ENCODE measurements at regions not wholly inside any gene's neighbourhood (a gene's known extent, or its start where the extent isn't known, plus 50 kb on each side); places are given as distances from the start of the nearest gene placed in this dataset.
"Not testable (repeated sequence)": the region's sequence is repeated elsewhere in the genome, so short reads cannot be mapped to it uniquely, and the experiment has no call there.

DNA sequence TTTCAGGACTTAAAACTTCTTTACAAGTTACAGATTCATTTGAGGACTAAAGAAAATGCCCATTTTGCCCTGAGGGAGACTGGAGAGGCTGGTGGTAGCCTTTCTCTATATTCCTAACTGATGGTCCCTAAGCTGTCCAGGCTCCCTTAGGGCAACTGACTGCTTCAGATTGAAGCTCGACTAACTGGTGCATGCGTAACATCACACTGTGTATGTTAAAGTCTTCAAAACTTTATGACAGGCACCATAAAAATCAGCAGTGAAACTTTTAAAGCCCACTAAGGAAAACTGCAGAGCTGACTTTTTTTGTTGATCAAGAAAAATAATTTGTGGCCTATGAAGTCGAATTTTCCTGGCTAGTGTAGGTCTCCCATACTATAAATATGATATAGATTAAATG, 233.0 kb upstream of the RPS23 start:
- no peak for DNase-seq (ENCODE audit: low read depth in 4 of 4, low spot score in 1 of 4)

- no peak for DNase-seq (ENCODE audit: low read depth in 4 of 4, low spot score in 1 of 4)
These were observed 231.6 kb upstream of the RPS23 start for GRCh38 chr5:82509762-82510161.

GRCh38 chr5:82506390-82506789, 228.2 kb upstream of the RPS23 start:
- not testable (repeated sequence) for DNase-seq (ENCODE audit: low read depth in 4 of 4, low spot score in 1 of 4)

- DNase-seq (ENCODE audit: low read depth in 4 of 4, low spot score in 1 of 4): no peak
These were observed 221.6 kb upstream of the RPS23 start for GRCh38 chr5:82499725-82500244.

DNA sequence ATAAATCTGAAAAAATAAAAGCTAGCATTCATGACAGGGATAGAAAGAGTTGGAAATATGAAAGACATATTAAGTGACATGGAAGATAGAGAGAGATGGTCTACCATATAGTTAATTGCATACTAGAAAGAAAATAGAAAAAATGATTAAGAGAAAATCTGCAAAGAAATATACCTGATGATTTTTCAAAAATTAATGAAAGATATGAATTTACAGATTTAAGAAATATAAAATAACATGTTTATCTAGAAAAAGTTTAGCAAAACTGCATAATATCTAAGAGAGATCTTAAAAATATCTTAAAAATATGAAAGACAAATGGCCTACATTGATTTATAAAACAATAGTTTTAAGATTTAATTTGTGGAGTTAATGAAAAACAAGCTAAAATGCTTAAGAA, 219.1 kb upstream of the RPS23 start:
- no peak for DNase-seq (ENCODE audit: low read depth in 4 of 4, low spot score in 1 of 4)

GRCh38 chr5:82494942-82495341, 216.8 kb upstream of the RPS23 start:
- no peak for DNase-seq (ENCODE audit: low read depth in 4 of 4, low spot score in 1 of 4)

- no peak for DNase-seq (ENCODE audit: low read depth in 4 of 4, low spot score in 1 of 4)
These were observed 215.1 kb upstream of the RPS23 start for GRCh38 chr5:82493221-82493620.

DNA sequence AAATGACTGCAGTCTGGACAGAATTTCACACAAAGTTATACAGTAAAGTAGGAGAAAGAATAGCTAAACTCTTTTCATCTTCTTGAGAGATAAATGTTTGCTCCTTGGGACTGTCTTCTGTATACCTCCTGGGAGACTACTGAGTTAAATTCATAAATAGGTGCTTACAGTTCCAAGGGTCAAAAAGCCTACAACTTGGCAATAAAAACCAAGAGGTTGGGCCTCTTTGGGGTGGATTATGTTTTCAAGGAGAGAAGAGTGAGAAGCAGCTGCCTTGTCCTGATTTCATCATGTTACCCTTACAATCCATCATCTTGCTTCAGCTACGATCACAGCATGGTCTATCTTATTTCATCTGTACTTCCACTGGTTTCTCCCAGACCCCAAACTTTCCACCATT, 213.2 kb upstream of the RPS23 start:
- no peak for DNase-seq (ENCODE audit: low read depth in 4 of 4, low spot score in 1 of 4)

DNA sequence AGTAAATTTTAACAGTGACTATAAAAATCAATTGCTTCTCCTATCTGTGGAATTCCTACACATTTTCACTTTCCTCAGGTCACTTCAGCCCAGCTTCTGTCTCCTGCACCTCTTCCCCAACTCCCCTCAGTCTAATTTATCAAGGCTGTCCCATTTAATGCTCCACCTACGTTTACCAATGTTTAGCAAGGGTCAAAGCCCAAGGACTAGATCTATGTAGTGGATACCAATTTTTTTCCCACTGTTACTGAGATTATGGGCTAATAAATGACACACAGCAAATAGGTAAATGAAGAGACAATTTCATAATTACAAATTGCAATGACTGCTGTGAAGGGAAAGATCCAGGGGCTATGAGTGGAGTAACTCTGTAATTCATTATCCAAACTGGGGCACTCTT, 211.5 kb upstream of the RPS23 start:
- no peak for DNase-seq (ENCODE audit: low read depth in 4 of 4, low spot score in 1 of 4)

- DNase-seq (ENCODE audit: low read depth in 4 of 4, low spot score in 1 of 4): no peak
These were observed 209.0 kb upstream of the RPS23 start for GRCh38 chr5:82487131-82487530.

DNA sequence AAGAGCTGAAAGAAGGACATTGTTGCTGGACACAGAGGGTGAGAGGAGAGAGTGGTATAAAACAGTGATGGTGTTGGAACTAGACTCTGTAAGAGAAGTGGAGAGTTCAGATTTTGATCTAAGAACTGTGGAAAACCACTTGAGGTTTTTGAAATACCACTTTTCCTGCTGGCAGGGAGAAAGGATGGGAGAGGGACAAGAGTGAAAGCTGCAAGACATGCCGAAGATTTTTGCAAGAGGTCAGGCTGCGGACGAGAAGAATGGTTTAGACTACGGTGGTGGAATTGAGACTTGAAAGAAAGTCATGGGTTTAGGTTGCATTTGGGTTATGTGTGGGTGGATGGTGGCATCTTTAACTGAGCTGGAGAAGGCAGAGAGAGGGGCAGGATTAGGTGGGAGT, 202.2 kb upstream of the RPS23 start:
- DNase-seq (ENCODE audit: low read depth in 4 of 4, low spot score in 1 of 4): no peak

DNA sequence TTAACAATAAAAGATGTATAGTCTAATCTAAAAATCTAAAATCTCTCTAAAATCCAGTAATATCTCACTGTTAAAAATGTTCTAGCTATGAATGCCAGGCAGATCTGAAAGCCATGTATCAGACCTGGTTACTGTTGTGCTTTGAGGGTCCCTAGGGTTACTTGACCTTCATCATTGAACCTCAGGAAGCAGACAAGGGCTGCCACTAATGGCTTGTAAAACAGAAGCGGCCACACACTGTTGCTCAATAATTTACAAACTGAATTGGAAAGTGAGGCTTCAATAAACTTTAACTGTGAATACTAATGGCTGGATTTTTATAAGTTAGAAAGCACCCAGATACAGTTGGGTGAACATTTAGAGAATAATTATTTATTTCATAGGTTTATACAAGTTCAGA, 198.0 kb upstream of the RPS23 start:
- DNase-seq (ENCODE audit: low read depth in 4 of 4, low spot score in 1 of 4): no peak

GRCh38 chr5:82473262-82473661, 195.1 kb upstream of the RPS23 start:
- DNase-seq (ENCODE audit: low read depth in 4 of 4, low spot score in 1 of 4): no peak

DNA sequence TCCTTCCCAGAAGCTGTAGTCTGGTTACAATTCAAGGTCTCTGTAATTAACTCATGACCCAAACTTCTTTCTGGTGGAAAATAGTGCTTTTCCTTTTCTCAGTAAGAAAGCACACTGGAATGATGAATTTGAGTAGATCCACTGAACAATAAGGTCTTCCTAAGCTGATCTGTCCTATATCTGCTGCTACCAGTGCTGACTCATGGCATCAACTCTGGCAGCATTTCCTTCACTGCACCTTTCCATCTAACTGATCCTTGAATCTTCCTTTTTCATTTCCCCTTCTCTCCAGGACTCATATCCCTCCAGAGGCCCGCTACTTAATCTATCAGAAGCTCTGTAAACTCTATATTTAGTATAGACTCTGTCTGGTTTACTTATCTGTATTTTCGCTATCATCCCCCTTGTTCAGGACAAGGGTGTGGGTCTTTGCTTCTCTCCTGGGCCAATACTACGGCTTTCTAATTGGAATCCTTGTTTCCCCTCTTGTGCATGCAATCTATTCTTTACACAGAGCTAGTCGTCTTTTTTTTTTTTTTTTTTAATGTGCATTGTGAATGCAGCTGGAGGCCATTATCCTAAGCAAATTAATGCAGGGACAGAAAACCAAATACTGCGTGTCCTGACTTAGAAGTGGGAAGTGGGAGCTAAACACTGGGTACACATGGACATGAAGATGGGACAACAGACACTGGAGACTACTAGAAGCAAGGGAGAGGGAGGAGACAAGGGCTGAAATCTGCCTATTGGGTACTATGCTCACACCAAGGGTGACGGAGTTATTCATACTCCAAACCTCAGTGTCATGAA, 192.2 kb upstream of the RPS23 start:
- no peak for DNase-seq (ENCODE audit: low read depth in 4 of 4, low spot score in 1 of 4)

DNA sequence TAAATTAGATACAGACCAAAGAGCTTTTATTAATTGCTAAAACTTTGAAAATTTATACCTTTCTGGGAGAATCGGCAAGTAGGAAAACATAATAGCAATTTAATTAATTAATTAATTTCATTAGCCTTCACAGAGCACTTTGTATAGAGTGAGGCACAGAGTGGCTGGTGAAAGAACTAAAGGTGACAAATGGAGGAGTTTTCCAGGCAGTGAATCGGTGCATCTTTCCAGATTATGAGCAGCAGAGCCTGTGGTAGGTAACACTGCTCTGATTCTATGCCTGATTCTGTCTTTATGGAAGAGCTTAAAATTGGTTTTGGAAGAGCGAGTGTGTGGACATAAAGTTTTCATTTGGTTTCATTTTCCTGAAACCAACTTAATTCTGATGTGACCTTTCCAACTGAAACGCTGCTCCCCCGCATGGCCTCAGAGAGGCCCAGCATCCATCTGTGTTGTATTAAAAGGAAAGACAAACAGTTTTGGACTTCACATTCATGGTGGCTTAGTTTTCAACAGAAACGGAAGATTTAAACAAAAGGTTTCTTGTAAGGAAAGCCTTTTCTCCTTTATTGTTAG, 188.9 kb upstream of the RPS23 start:
- DNase-seq (ENCODE audit: low read depth in 4 of 4, low spot score in 1 of 4): no peak

GRCh38 chr5:82465235-82465634, 187.1 kb upstream of the RPS23 start:
- DNase-seq (ENCODE audit: low read depth in 4 of 4, low spot score in 1 of 4): no peak

DNA sequence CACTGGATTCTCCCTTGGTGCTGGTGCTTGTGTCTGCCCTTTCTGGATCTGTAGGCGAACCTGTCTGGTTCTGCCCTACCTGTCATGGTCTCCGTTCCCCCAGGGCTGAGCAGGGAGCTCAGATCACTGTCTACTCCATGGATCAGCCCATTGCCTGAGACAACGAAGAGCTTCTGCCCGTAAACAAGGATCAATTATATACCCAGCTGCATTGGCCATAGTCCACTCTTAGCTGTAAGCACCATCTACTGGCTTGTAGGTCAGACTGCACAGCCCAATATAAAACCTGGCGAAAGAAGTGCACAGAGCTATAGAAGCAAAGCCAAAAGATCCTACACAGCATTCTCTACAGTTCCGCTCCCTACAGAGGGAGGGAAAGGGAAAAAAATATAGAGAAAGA, 181.5 kb upstream of the RPS23 start:
- DNase-seq (ENCODE audit: low read depth in 4 of 4, low spot score in 1 of 4): no peak

DNA sequence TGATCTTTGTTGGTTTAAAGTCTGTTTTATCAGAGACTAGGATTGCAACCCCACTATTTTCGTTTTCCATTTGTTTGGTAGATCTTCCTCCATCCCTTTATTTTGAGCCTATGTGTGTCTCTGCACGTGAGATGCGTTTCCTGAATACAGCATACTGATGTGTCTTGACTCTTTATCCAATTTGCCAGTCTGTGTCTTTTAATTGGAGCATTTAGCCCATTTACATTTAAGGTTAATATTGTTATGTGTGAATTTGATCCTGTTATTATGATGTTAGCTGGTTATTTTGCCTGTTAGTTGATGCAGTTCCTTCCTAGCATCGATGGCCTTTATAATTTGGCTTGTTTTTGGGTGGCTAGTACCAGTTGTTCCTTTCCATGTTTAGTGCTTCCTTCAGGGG, 177.2 kb upstream of the RPS23 start:
- DNase-seq (ENCODE audit: low read depth in 4 of 4, low spot score in 1 of 4): not testable (repeated sequence)

DNA sequence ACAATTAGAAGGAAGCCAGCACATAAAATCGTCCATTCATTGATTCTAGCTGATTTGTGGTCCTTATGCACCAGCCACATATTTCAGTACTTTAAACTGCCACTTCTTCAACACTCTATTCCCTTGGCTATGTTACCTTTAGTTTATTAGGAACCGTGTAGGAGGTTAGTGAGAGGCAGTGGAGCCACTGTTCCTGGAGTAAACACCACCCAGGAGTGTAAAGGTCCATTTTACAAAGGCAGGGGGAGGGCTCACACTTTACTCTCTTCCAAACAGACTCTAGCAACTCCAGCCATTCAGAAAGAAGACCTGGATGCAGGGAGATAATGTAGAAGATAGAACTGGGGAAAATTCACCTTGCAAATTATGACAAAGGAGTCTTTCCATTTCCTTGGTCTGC, 170.2 kb upstream of the RPS23 start:
- no peak for DNase-seq (ENCODE audit: low read depth in 4 of 4, low spot score in 1 of 4)

DNA sequence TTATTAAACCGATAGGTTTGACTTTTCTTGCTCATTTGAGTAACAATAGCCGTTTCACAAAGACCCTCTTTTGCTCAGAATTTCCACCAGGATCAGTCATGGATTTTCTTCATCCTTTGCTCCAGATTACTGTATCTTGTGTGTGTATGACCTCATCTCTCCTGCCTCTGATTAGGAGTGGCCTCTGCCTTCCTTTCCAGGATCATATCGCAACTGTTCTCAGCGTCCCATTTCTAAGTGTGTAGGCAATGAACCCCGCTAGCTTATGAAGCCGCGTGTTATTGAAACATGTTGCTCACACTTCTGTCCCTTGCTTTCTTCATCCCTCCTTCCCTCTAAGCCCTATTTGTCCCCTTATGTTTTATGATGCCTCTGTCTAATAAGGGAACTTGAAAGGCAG, 169.8 kb upstream of the RPS23 start:
- DNase-seq (ENCODE audit: low read depth in 4 of 4, low spot score in 1 of 4): no peak

- DNase-seq (ENCODE audit: low read depth in 4 of 4, low spot score in 1 of 4): no peak
These were observed 168.7 kb upstream of the RPS23 start for GRCh38 chr5:82446809-82447208.

- no peak for DNase-seq (ENCODE audit: low read depth in 4 of 4, low spot score in 1 of 4)
These were observed 167.7 kb upstream of the RPS23 start for GRCh38 chr5:82445726-82446335.

Measured in stimulated activated CD4-positive, alpha-beta T cell treated with anti-CD3 and anti-CD28 coated beads, Interleukin-1b, Interleukin-23, amount 100 ng/mL, for 24 hours (primary cell).